ENCODE measurements at regions not wholly inside any gene's neighbourhood (a gene's known extent, or its start where the extent isn't known, plus 50 kb on each side); places are given as distances from the start of the nearest gene placed in this dataset.

GRCh38 chr15:96972201-96972600 lies 641.7 kb downstream of the NR2F2 start:
- CTCF ChIA-PET: no interaction called here

More at GRCh38 chr15:96972201-96972600, 641.7 kb downstream of the NR2F2 start:
- no peak for ATAC-seq
- Mint-ChIP-seq H3K36me3 (no peaks in the 10 kb centered on the region), H3K9me3 (no peaks in the 10 kb centered on the region), H3K4me3 (no peak overlapping the region), H3K27ac (no peak overlapping the region), H3K27me3 (ENCODE audit: low read depth) (no peaks in the 10 kb centered on the region; the same call in 1 of the 2 replicates), H3K4me1 (no peaks in the 10 kb centered on the region)
- TF ChIP-seq ERG (CRISPR knock-in tag; IDR thresholded peaks at IDR 0.05) (no peak), AFF4 (CRISPR knock-in tag; IDR thresholded peaks at IDR 0.05; ENCODE audit: borderline replicate concordance) (no peak), ELF4 (CRISPR knock-in tag; IDR thresholded peaks at IDR 0.05; ENCODE audit: low read depth) (no peak), ATF2 (CRISPR knock-in tag; IDR thresholded peaks at IDR 0.05; ENCODE audit: borderline replicate concordance, low read depth) (no peak), NR3C1 (CRISPR knock-in tag; conservative IDR thresholded peaks at IDR 0.05; ENCODE audit: low read depth) (no peak), FOXK1 (CRISPR knock-in tag; IDR thresholded peaks at IDR 0.05) (no peak), ZNF512 (CRISPR knock-in tag; IDR thresholded peaks at IDR 0.05; ENCODE audit: borderline replicate concordance) (no peak), ZNF263 (CRISPR knock-in tag; IDR thresholded peaks at IDR 0.05; ENCODE audit: low read depth) (no peak), E2F5 (CRISPR knock-in tag; IDR thresholded peaks at IDR 0.05) (no peak), OVOL2 (CRISPR knock-in tag; IDR thresholded peaks at IDR 0.05; ENCODE audit: borderline replicate concordance) (no peak), ATF6 (CRISPR knock-in tag; IDR thresholded peaks at IDR 0.05) (no peak), NR1H2 (CRISPR knock-in tag; IDR thresholded peaks at IDR 0.05) (no peak), GABPB1 (CRISPR knock-in tag; IDR thresholded peaks at IDR 0.05) (no peak), USF1 (CRISPR knock-in tag; IDR thresholded peaks at IDR 0.05) (no peak), EMX1 (CRISPR knock-in tag; IDR thresholded peaks at IDR 0.05) (no peak), ZNF232 (CRISPR knock-in tag; IDR thresholded peaks at IDR 0.05) (no peak)
- POLR2A ChIA-PET: no interaction called here
- no peak for DNase-seq (ENCODE audit: low spot score)

Data from WTC11 (cell line).